Stomach (tissue), 4 donors: ENCODE measurements at regions not wholly inside any gene's neighbourhood (a gene's known extent, or its start where the extent isn't known, plus 50 kb on each side); places are given as distances from the start of the nearest gene placed in this dataset.
"Not testable (repeated sequence)": the region's sequence is repeated elsewhere in the genome, so short reads cannot be mapped to it uniquely, and the experiment has no call there.

Experiments
- POLR2A ChIP-seq, 4 donors: fragments of 450-650 bp; IDR thresholded peaks; one replicate each; pipeline ENCODE4 v1.6.1; 2016; ENCODE audit warnings: antibody characterized with exemption in 4 of 4, control low read depth in 2 of 4, mild to moderate bottlenecking in 1 of 4, moderate library complexity in 1 of 4
- POLR2AphosphoS5 ChIP-seq, 3 donors: sonication (generic); formaldehyde crosslinking; IDR thresholded peaks; one replicate each; pipeline ENCODE4 v1.6.1; 2016; ENCODE audit warnings: antibody characterized with exemption in 3 of 3

DNA sequence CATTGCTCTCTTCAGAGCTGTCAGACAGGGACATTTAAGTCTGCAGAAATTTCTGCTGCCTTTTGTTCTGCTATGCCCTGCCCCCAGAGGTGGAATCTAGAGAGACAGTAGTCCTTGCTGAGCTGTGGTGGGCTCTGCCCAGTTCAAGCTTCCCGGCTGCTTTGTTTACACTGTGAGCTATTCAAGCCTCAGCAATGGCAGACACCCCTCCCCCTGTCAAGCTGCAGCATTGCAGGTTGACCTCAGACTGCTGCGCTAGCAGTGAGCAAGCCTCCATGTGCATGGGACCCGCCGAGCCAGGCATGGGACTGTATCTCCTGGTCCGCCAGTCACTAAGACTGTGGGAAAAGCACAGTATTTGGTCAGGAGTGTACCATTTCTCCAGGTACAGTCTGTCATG, 53.6 kb upstream of the MAPK10 start:
- TF ChIP-seq POLR2A, POLR2AphosphoS5 (IDR thresholded peaks at IDR 0.05): not testable (repeated sequence)
